GM19035 (cell line): ENCODE measurements at regions not wholly inside any gene's neighbourhood (a gene's known extent, or its start where the extent isn't known, plus 50 kb on each side); places are given as distances from the start of the nearest gene placed in this dataset.
"Not testable (repeated sequence)": the region's sequence is repeated elsewhere in the genome, so short reads cannot be mapped to it uniquely, and the experiment has no call there.

Source experiments
- ATAC-seq: cut with Tn5 transposase; IDR thresholded peaks from one replicate; pipeline ENCODE4 v1.9.1; 2021; ENCODE audit not compliant: unreplicated experiment

DNA sequence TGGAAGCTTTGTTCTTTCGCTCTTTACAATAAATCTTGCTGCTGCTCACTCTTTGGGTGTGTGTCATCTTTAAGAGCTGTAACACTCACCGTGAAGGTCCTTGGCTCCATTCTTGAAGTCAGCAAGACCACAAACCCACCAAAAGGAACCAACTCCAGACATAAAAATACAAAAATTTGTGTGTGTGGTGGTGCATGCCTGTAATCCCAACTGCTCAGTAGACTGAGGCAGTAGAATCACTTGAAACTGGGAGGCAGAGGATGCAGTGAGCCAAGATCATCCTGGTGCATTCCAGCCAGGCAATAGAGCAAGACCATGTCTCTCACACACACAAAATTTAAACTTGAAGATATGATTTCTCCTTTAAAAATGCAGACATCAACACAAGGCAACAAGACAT, 1431.7 kb upstream of the B3GALT2 start:
- no peak for ATAC-seq

DNA sequence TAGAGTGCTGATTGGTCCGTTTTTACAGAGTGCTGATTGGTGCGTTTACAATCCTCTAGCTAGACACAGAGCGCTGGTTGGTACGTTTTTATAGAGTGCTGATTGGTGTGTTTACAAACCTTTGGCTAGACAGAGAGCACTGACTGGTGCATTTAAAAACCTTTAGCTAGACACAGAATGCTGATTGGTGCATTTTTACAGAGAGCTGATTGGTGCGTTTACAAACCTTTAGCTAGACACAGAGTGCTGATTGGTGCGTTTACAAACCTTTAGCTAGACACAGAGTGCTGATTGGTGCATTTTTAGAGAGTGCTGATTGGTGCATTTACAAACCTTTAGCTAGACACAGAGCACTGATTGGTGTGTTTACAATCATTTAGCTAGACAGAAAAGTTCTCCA, 1430.9 kb upstream of the B3GALT2 start:
- ATAC-seq: not testable (repeated sequence)

DNA sequence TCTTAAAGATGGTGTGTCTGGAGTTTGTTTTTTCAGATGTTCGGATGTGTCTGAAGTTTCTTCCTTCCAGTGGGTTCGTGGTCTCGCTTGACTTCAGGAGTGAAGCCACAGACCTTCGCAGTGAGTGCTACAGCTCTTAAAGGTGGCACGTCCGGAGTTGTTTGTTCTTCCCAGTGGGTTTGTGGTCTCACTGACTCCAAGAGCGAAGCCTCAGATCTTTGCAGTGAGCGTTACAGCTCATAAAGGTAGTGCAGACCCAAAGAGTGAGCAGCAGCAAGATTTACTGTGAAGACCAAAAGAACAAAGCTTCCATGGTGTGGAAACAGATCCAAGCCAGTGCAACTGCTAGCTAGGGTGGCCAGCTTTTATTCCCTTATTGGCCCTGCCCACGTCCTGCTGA, 1430.4 kb upstream of the B3GALT2 start:
- no peak for ATAC-seq

- ATAC-seq: no peak
These were observed 1415.8 kb upstream of the B3GALT2 start for GRCh38 chr1:194602184-194602583.

DNA sequence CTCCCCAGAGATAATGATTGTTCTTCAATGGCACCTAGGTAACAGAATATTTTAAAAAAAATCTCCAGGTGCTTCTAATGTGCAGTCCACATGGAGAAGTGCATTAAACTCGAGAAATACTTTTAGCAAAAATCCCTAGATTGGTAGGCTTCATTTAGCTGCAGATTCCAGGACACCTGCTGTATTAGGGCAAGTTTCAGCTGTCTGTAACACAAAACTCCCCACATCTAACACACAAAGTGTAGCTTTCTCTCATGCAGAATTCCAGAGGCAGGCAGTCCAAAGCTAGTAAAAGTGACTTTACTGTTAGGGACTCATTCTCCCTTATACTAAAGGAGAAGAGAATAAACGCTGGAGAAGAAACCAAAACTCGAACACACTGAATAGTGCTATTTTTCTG, 1414.3 kb upstream of the B3GALT2 start:
- no peak for ATAC-seq

GRCh38 chr1:194598098-194598497, 1411.7 kb upstream of the B3GALT2 start:
- ATAC-seq: no peak

- no peak for ATAC-seq
These were observed 1399.9 kb upstream of the B3GALT2 start for GRCh38 chr1:194586302-194586701.

- ATAC-seq: no peak
These were observed 1397.6 kb upstream of the B3GALT2 start for GRCh38 chr1:194584052-194584451.

- ATAC-seq: no peak
These were observed 1384.1 kb upstream of the B3GALT2 start for GRCh38 chr1:194570476-194570875.

- ATAC-seq: no peak
These were observed 1382.2 kb upstream of the B3GALT2 start for GRCh38 chr1:194568610-194569009.

DNA sequence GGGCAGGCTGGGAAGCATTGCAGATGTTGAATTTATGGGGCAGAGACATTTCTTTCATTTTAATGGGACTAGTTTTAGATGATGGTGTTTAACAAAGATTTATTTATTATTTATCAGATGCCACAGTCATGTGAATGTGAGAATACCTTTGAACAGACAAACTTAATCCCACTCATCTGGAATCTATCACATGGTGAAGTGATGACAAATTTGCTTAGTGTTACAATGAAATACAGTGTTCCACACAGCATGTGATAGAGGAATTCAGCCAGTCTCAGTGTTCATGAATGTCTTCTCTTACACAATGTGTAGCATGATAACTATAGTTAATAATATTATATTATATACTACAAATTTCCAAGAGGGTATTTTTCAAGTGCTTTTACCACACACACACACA, 1361.7 kb upstream of the B3GALT2 start:
- no peak for ATAC-seq

DNA sequence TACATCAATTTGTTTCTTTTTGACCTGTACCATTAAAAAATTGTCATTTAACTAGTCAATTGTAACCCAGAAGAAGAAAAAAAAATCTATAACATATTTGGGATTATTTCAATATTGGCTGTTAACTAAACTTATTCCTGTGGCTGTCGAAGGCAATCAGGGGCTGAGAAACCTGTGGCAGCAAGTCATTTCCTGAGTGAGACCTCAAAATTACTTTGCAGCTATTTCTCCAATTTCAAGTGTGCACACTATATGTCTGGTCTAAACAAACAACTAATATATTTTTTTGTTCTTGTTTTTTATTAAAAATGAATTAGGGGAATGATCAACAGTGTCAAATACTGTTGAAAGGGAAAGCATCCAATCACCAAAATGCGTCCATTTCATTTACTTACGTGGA, 1357.6 kb upstream of the B3GALT2 start:
- ATAC-seq: no peak

- ATAC-seq: no peak
These were observed 1352.0 kb upstream of the B3GALT2 start for GRCh38 chr1:194538453-194538852.

DNA sequence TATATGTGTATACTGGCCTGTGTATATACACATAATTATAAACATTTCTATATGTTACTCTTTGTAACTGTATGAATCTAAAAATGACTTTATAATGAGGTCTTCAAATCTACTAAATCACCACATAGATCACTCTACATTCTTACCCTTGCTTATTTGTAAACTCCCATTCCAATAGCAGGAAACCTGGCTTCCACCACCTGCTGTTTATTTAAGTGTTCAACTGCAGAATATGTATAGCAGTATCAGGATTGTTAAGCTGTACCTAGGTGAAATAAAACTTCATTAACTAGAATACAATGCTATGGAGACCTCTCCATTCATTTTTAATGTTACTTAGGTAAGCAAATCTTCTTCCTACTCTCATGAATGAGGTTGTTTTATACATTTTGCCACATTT, 1351.1 kb upstream of the B3GALT2 start:
- ATAC-seq: no peak

- no peak for ATAC-seq
These were observed 1349.0 kb upstream of the B3GALT2 start for GRCh38 chr1:194535369-194535768.

DNA sequence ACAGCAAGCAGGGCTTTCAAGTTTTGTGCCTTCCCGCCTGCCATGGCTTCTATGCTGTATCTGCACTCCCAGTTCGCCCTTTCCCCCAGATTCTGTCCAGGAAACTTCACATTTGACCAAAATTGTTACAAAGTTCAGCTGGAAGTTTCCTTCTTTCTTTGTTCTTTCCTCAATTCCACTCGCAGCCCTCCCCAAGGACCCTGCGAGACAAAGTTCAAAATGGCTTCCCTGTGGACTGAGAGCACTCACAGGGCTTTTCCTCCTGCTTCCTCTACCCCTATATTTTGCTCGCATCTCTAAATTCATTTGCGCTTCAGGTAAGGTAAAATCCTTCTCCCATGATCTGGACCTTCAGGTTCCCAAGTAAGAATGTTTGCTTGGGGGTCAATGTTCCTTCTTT, 1348.4 kb upstream of the B3GALT2 start:
- ATAC-seq: no peak

DNA sequence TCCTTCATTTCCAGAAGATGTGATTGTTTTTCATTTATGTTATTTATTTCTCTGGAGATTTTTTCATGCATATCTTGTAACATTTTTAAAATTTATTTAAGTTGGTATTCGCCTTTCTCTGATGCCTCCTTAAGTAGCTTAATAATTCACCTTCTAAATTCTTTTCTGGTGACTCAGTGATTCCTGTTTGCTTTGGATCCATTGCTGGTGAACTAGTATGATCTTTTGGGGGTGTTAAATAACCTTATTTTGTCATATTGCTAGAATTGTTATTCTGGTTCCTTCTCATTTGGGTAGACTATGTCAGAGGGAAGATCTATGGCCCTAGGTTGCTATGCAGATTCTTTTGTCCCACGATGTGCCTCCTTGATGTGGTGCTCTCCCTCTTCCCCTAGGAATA, 1347.2 kb upstream of the B3GALT2 start:
- ATAC-seq: no peak

GRCh38 chr1:194517567-194517966, 1331.2 kb upstream of the B3GALT2 start:
- no peak for ATAC-seq

DNA sequence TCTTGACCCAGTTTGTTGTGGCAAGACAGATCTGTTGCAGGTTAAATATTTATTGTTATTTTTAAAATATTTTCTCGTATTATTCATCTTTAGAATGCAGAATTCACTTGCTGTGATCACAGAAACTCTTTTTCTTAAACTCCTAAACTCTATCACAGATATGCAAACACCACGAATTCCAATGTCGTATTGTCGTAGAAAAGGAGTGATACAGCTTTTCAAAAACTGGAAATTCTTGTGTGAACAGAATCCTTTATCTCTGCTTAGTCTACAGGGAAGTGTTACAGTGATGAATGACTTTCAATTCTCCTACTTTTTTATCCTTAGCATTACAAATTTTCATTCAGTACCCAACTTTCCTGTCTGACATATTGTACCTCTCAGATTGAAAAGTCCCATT, 1329.5 kb upstream of the B3GALT2 start:
- no peak for ATAC-seq

- ATAC-seq: no peak
These were observed 1326.5 kb upstream of the B3GALT2 start for GRCh38 chr1:194512957-194513356.

DNA sequence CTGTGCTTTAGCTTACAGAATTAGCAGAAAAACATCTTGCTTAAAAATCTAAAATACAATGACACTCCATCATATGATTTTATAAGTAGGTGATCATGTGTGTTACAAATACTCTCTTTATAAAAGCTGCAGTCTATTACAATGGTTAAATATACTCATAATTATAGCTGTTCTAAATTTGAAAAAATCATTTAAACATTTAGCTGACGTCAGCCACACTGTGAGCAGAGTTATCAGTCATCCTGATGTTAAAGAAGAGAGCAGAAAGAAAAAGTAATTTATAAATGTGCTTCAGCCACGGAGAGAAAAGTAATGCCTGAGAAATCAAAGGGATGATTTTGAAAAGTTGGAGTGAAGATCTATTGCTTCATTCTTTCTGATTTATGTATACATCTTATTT, 1325.9 kb upstream of the B3GALT2 start:
- no peak for ATAC-seq

DNA sequence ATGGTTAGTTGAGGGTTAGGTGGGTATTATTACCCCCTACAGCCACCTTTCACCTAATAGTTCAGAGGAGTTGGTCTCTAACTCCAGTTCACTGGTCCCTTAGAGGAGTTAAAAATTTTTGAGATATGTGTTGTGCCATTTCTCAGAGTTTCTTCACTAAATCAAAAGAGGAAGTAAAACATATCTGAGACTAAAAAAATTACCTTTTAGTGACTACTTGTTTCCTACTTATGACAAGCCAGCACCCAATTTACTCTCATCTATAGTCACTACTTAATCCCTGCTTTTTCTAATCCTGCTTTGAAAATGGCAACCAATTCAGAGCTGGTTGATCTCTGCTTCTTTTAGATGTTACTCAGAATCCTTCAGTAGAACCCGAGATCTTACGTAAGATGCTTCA, 1316.8 kb upstream of the B3GALT2 start:
- no peak for ATAC-seq

- ATAC-seq: no peak
These were observed 1309.0 kb upstream of the B3GALT2 start for GRCh38 chr1:194495434-194495833.

DNA sequence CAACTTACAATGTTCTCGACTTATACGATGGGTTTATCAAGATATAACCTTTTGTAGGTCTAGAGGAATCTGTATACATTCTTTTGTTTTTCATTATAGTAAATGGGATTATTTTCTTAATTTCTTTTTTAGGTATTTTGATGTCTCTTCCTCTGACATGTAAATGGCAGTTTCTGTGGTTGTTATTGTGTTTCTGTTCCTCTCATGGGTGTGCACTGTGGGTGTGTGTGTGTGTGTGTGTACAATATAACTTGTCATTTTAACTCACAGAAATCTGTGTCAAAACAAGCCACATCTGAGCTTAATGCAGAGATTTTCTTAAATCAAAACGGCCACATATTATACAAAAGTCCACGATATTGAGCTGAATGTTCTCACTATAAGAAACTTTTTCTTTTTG, 1300.8 kb upstream of the B3GALT2 start:
- no peak for ATAC-seq
